ENCODE measurements at regions not wholly inside any gene's neighbourhood (a gene's known extent, or its start where the extent isn't known, plus 50 kb on each side); places are given as distances from the start of the nearest gene placed in this dataset.

GRCh38 chr11:69238573-69239351 lies 55.2 kb upstream of the MYEOV start:
- intact Hi-C loops (cut with DNase I) = no loop called here

GRCh38 chr11:69239641-69240040 lies 54.3 kb upstream of the MYEOV start:
- no peak for TF ChIP-seq POLR2A (IDR thresholded peaks at IDR 0.05)
- no peak for TF ChIP-seq CTCF (IDR thresholded peaks at IDR 0.05)
- Histone ChIP-seq H3K9me3 (no peaks in the 10 kb centered on the region), H3K27ac (no peak overlapping the region), H3K27me3 (no peaks in the 10 kb centered on the region), H3K4me3 (replicated peaks in 1 of 3) (no peak overlapping the region), H3K4me1 (no peaks in the 10 kb centered on the region), H3K36me3 (no peaks in the 10 kb centered on the region)
- WGBS, 2 donors = 93 to 95% methylated on average over 10 of the region's 10 CpGs
- no peak for DNase-seq
- intact Hi-C loops (cut with DNase I) = no loop called here

More at GRCh38 chr11:69238573-69239351, 55.2 kb upstream of the MYEOV start:
- DNase-seq = no peak
- H3K27me3 ChIP-seq = no peaks in the 10 kb centered on the region
- no peak overlapping the region for H3K4me3 ChIP-seq (replicated peaks in 1 of 3)
- 38% methylated on average over 5 of the region's 5 CpGs for WGBS, 2 donors
- H3K27ac ChIP-seq = no peak overlapping the region
- TF ChIP-seq CTCF (IDR thresholded peaks at IDR 0.05) (no peak), POLR2A (IDR thresholded peaks at IDR 0.05) (no peak)
- no peaks in the 10 kb centered on the region for H3K36me3 ChIP-seq
- H3K4me1 ChIP-seq = no peaks in the 10 kb centered on the region
- no peaks in the 10 kb centered on the region for H3K9me3 ChIP-seq

- DNase-seq = peak; percentile 33 to 35
- Histone ChIP-seq H3K4me3 (replicated peaks in 1 of 3) (no peak overlapping the region), H3K36me3 (no peaks in the 10 kb centered on the region), H3K9me3 (no peaks in the 10 kb centered on the region), H3K27me3 (no peaks in the 10 kb centered on the region), H3K27ac (no peak overlapping the region), H3K4me1 (no peaks in the 10 kb centered on the region)
- WGBS, 2 donors = 91 to 92% methylated on average over 7 of the region's 7 CpGs
- no peak for TF ChIP-seq POLR2A (IDR thresholded peaks at IDR 0.05)
- TF ChIP-seq CTCF (IDR thresholded peaks at IDR 0.05) = peak in 4 of 6 experiments; percentile 28 to 39 (median 30)
- intact Hi-C loops (cut with DNase I) = no loop called here
Observed at GRCh38 chr11:69240332-69241074, 53.5 kb upstream of the MYEOV start.

- intact Hi-C loops (cut with DNase I) = no loop called here
- no peak for TF ChIP-seq POLR2A (IDR thresholded peaks at IDR 0.05)
- TF ChIP-seq CTCF (IDR thresholded peaks at IDR 0.05) = no peak
- Histone ChIP-seq H3K9me3 (no peaks in the 10 kb centered on the region), H3K27ac (no peak overlapping the region), H3K4me3 (replicated peaks in 1 of 3) (no peak overlapping the region), H3K27me3 (no peaks in the 10 kb centered on the region), H3K36me3 (no peaks in the 10 kb centered on the region), H3K4me1 (no peaks in the 10 kb centered on the region)
- no peak for DNase-seq
- WGBS, 2 donors = 92 to 95% methylated on average over 4 to 6 of the region's 6 CpGs
Observed at GRCh38 chr11:69241075-69241740, 52.7 kb upstream of the MYEOV start.

Measured in thyroid gland (tissue), 4 donors.